CD4-positive, alpha-beta T cell (primary cell): ENCODE measurements at regions not wholly inside any gene's neighbourhood (a gene's known extent, or its start where the extent isn't known, plus 50 kb on each side); places are given as distances from the start of the nearest gene placed in this dataset.
"Not testable (repeated sequence)": the region's sequence is repeated elsewhere in the genome, so short reads cannot be mapped to it uniquely, and the experiment has no call there.

Source experiments
- ATAC-seq: fragments of 200-7000 bp; cut with Tn5 transposase; one replicate; pipeline ENCODE4 v1.10.0; 2022; ENCODE audit warnings: mild to moderate bottlenecking; ENCODE audit not compliant: poor library complexity
- CTCF ChIA-PET: fragments of 350-600 bp; sonication (Branson Sonifier 250); formaldehyde crosslinking; loops from one replicate; lab custom pipeline; 2021; ENCODE audit warnings: antibody characterized with exemption, inconsistent platforms; lab: Charles Lee
- POLR2A ChIA-PET: fragments of 350-600 bp; sonication (Branson Sonifier 250); formaldehyde crosslinking; loops from one replicate; lab custom pipeline; 2021; ENCODE audit warnings: antibody characterized with exemption, inconsistent platforms; lab: Charles Lee
- DNase-seq, 14 experiments: peaks; one replicate each; pipeline ENCODE4 v3.0.0-alpha.2; 2013 to 2020; ENCODE audit warnings: mixed read lengths in 2 of 14
- H3K27ac ChIP-seq, 2 donors: one replicate each; pipeline versions ENCODE4 v1.5.1 to v1.7.0; 2013; ENCODE audit warnings: low read length in 2 of 2, low read depth in 1 of 2, mild to moderate bottlenecking in 1 of 2
- H3K27me3 ChIP-seq, 2 experiments: 1 replicate in 1 of 2; 2 replicates in 1 of 2; pipeline versions ENCODE4 v1.6.1 to v1.7.0; 2013; ENCODE audit warnings: low read length in 2 of 2, control low read depth in 1 of 2, mild to moderate bottlenecking in 1 of 2, moderate library complexity in 1 of 2; ENCODE audit not compliant: insufficient read depth in 2 of 2, control insufficient read depth in 1 of 2
- H3K36me3 ChIP-seq: one replicate; pipeline ENCODE4 v1.6.1; 2013; ENCODE audit warnings: low read length, control low read depth; ENCODE audit not compliant: insufficient read depth
- H3K4me1 ChIP-seq: one replicate; pipeline ENCODE4 v1.6.1; 2013; ENCODE audit warnings: low read length, control low read depth; ENCODE audit not compliant: insufficient read depth
- H3K4me3 ChIP-seq: one replicate; pipeline ENCODE4 v1.5.1; 2013; ENCODE audit warnings: mild to moderate bottlenecking, low read length, moderate library complexity
- H3K9me3 ChIP-seq, 2 experiments: 1 replicate in 1 of 2; 2 replicates in 1 of 2; pipeline versions ENCODE4 v1.6.1 to v1.7.0; 2013; ENCODE audit warnings: low read length in 2 of 2, mild to moderate bottlenecking in 2 of 2, control low read depth in 1 of 2, moderate library complexity in 1 of 2; ENCODE audit not compliant: control insufficient read depth in 1 of 2, insufficient read depth in 1 of 2
- H3K27ac Mint-ChIP-seq: one replicate; pipeline ENCODE4 v1.8.0; 2020; ENCODE audit warnings: mixed read lengths
- H3K27me3 Mint-ChIP-seq: one replicate; pipeline ENCODE4 v1.8.0; 2021; ENCODE audit warnings: mixed read lengths
- H3K36me3 Mint-ChIP-seq: one replicate; pipeline ENCODE4 v1.8.0; 2021; ENCODE audit warnings: low read depth, mixed read lengths
- H3K4me1 Mint-ChIP-seq: one replicate; pipeline ENCODE4 v1.8.0; 2021; ENCODE audit warnings: low read depth, mixed read lengths
- H3K4me3 Mint-ChIP-seq: one replicate; pipeline ENCODE4 v1.8.0; 2020; ENCODE audit warnings: mild to moderate bottlenecking, mixed read lengths
- H3K9me3 Mint-ChIP-seq: one replicate; pipeline ENCODE4 v1.8.0; 2020; ENCODE audit warnings: mixed read lengths
- intact Hi-C, 2 experiments: fragments of 100-400 bp; cut with DNase I in 1 of 2; cut with micrococcal nuclease in 1 of 2; formaldehyde crosslinking; loops; one replicate each; pipeline versions ENCODE4 v1.15.1 to v1.9.0; 2023 to 2025; cut with DNase I, micrococcal nuclease

- H3K27me3 Mint-ChIP-seq, H3K27me3 ChIP-seq, ATAC-seq, H3K4me1 ChIP-seq, POLR2A ChIA-PET, CTCF ChIA-PET, H3K27ac ChIP-seq, H3K4me3 ChIP-seq, H3K9me3 Mint-ChIP-seq, H3K4me1 Mint-ChIP-seq, intact Hi-C loops, H3K27ac Mint-ChIP-seq, H3K4me3 Mint-ChIP-seq, H3K36me3 Mint-ChIP-seq, DNase-seq, H3K36me3 ChIP-seq: not testable (repeated sequence)
- H3K9me3 ChIP-seq, result peaks cover 5 to 72% of the 10 kb centered on the region in 2 experiments
Measured at GRCh38 chr9:65455751-65456647, 171.0 kb upstream of the FOXD4L5 start.

GRCh38 chr9:65455136-65455535 lies 170.1 kb upstream of the FOXD4L5 start:
- H3K27me3 Mint-ChIP-seq, H3K27me3 ChIP-seq, H3K27ac Mint-ChIP-seq, ATAC-seq, H3K4me3 ChIP-seq, H3K27ac ChIP-seq, DNase-seq, H3K36me3 ChIP-seq, H3K4me1 ChIP-seq, POLR2A ChIA-PET, intact Hi-C loops, H3K36me3 Mint-ChIP-seq, H3K4me3 Mint-ChIP-seq, H3K4me1 Mint-ChIP-seq, CTCF ChIA-PET, H3K9me3 Mint-ChIP-seq: not testable (repeated sequence)
- peaks cover 5 to 70% of the 10 kb centered on the region in 2 experiments for H3K9me3 ChIP-seq

GRCh38 chr9:65454666-65455065 lies 169.7 kb upstream of the FOXD4L5 start:
- DNase-seq, H3K9me3 Mint-ChIP-seq, H3K4me3 ChIP-seq, intact Hi-C loops, H3K36me3 ChIP-seq, H3K4me1 Mint-ChIP-seq, H3K36me3 Mint-ChIP-seq, H3K27ac Mint-ChIP-seq, H3K27me3 ChIP-seq, H3K27me3 Mint-ChIP-seq, CTCF ChIA-PET, ATAC-seq, H3K27ac ChIP-seq, POLR2A ChIA-PET, H3K4me1 ChIP-seq, H3K4me3 Mint-ChIP-seq: not testable (repeated sequence)
- peaks cover under 1 to 70% of the 10 kb centered on the region in 2 experiments for H3K9me3 ChIP-seq

- CTCF ChIA-PET, H3K36me3 Mint-ChIP-seq, ATAC-seq, H3K4me1 ChIP-seq, H3K27me3 ChIP-seq, H3K4me3 Mint-ChIP-seq, H3K36me3 ChIP-seq, H3K4me1 Mint-ChIP-seq, POLR2A ChIA-PET, H3K27ac ChIP-seq, H3K27ac Mint-ChIP-seq, H3K4me3 ChIP-seq, H3K9me3 Mint-ChIP-seq, H3K27me3 Mint-ChIP-seq, DNase-seq, intact Hi-C loops: not testable (repeated sequence)
- peaks cover 0 to 69% of the 10 kb centered on the region in 2 experiments for H3K9me3 ChIP-seq
Measured at GRCh38 chr9:65454034-65454433, 169.0 kb upstream of the FOXD4L5 start.

GRCh38 chr9:65449886-65450610 lies 165.0 kb upstream of the FOXD4L5 start:
- CTCF ChIA-PET, H3K36me3 Mint-ChIP-seq, POLR2A ChIA-PET: not testable (repeated sequence)

More at GRCh38 chr9:65449886-65450610, 165.0 kb upstream of the FOXD4L5 start:
- peaks cover 0 to 41% of the 10 kb centered on the region in 2 experiments for H3K9me3 ChIP-seq
- H3K4me1 Mint-ChIP-seq, DNase-seq, H3K27me3 Mint-ChIP-seq, intact Hi-C loops, H3K27ac ChIP-seq, H3K27me3 ChIP-seq, ATAC-seq, H3K4me3 ChIP-seq, H3K4me1 ChIP-seq, H3K36me3 ChIP-seq, H3K4me3 Mint-ChIP-seq, H3K27ac Mint-ChIP-seq: not testable (repeated sequence)
- peaks cover 14% of the 10 kb centered on the region for H3K9me3 Mint-ChIP-seq
